H1 (cell line): ENCODE measurements at regions not wholly inside any gene's neighbourhood (a gene's known extent, or its start where the extent isn't known, plus 50 kb on each side); places are given as distances from the start of the nearest gene placed in this dataset.

Experiments used
- CTCF ChIA-PET: fragments of 300-600 bp; sonication (Branson Sonifier 250); formaldehyde crosslinking; loops from one replicate; lab custom pipeline; 2021; ENCODE audit not compliant: partially characterized antibody; lab: Charles Lee
- POLR2A ChIA-PET: fragments of 300-600 bp; sonication (Branson Sonifier 250); formaldehyde crosslinking; loops from one replicate; lab custom pipeline; 2021; ENCODE audit warnings: inconsistent platforms; ENCODE audit not compliant: partially characterized antibody; lab: Charles Lee
- DNase-seq, 2 experiments: peaks; one replicate each; pipeline versions ENCODE4 v3.0.0 to v3.0.0-alpha.2; 2010 to 2022; ENCODE audit warnings: low spot score in 2 of 2, low read depth in 1 of 2, mixed read lengths in 1 of 2
- FAIRE-seq: peaks from 2 replicates; lab custom pipeline; 2011; peaks lifted over from hg19 to GRCh38; lab: Jason Lieb, UNC
- H2AFZ ChIP-seq: 2 replicates; pipeline ENCODE4 v1.8.1; 2012; ENCODE audit warnings: low read length, inconsistent platforms
- H2AK5ac ChIP-seq: 2 replicates; pipeline ENCODE4 v1.6.1; 2013; ENCODE audit warnings: low read depth, low read length
- H2BK120ac ChIP-seq: replicated peaks from 2 replicates; pipeline ENCODE3; 2013; ENCODE audit warnings: low read depth, low read length, inconsistent platforms
- H2BK12ac ChIP-seq: 2 replicates; pipeline ENCODE4 v1.6.1; 2013; ENCODE audit warnings: low read depth, low read length
- H2BK15ac ChIP-seq: 2 replicates; pipeline ENCODE4 v1.6.1; 2013; ENCODE audit warnings: low read length
- H2BK20ac ChIP-seq: 2 replicates; pipeline ENCODE4 v1.6.1; 2013; ENCODE audit warnings: low read length
- H2BK5ac ChIP-seq: 2 replicates; pipeline ENCODE4 v1.6.1; 2013; ENCODE audit warnings: low read depth, low read length
- H3K14ac ChIP-seq: 2 replicates; pipeline ENCODE4 v1.6.1; 2013; ENCODE audit warnings: inconsistent platforms; ENCODE audit not compliant: insufficient read length
- H3K18ac ChIP-seq: 2 replicates; pipeline ENCODE4 v1.6.1; 2013; ENCODE audit warnings: low read length; ENCODE audit errors: extremely low read depth
- H3K23ac ChIP-seq: 2 replicates; pipeline ENCODE4 v1.6.1; 2013; ENCODE audit warnings: inconsistent platforms; ENCODE audit not compliant: insufficient read length
- H3K23me2 ChIP-seq: 2 replicates; pipeline ENCODE4 v1.6.1; 2013; ENCODE audit warnings: low read depth, low read length
- H3K27ac ChIP-seq: 2 replicates; pipeline ENCODE4 v1.6.1; 2011; ENCODE audit warnings: low read depth, low read length, inconsistent platforms
- H3K27me3 ChIP-seq, 4 experiments: replicated peaks in 1 of 4; 1 replicate in 1 of 4; 2 replicates in 3 of 4; pipeline versions ENCODE4 v1.6.1 to v1.8.1; 2011 to 2013; ENCODE audit warnings: low read length in 3 of 4, mild to moderate bottlenecking in 3 of 4, inconsistent platforms in 2 of 4, mixed read lengths in 2 of 4, moderate library complexity in 1 of 4; ENCODE audit not compliant: control insufficient read depth in 3 of 4, insufficient read depth in 3 of 4; ENCODE audit errors: extremely low read depth in 1 of 4
- H3K36me3 ChIP-seq, 4 experiments: 2 replicates each; pipeline versions ENCODE4 v1.6.1 to v1.8.1; 2011 to 2013; ENCODE audit warnings: mild to moderate bottlenecking in 4 of 4, low read length in 3 of 4, moderate library complexity in 2 of 4, control low read depth in 1 of 4, inconsistent platforms in 1 of 4; ENCODE audit not compliant: insufficient read depth in 4 of 4, control insufficient read depth in 2 of 4
- H3K4ac ChIP-seq: replicated peaks from 2 replicates; pipeline ENCODE3; 2013; ENCODE audit warnings: low read length, low read depth, mixed read lengths, inconsistent platforms; ENCODE audit not compliant: insufficient read length
- H3K4me1 ChIP-seq, 4 experiments: replicated peaks in 1 of 4; 1 replicate in 1 of 4; 2 replicates in 3 of 4; pipeline versions ENCODE4 v1.6.1 to v1.8.1; 2011 to 2013; ENCODE audit warnings: low read length in 3 of 4, inconsistent platforms in 2 of 4, mixed read lengths in 1 of 4; ENCODE audit not compliant: insufficient read depth in 4 of 4, control insufficient read depth in 3 of 4
- H3K4me2 ChIP-seq, 2 experiments: 2 replicates each; pipeline versions ENCODE4 v1.6.1 to v1.8.1; 2011 to 2013; ENCODE audit warnings: low read depth in 2 of 2, low read length in 2 of 2, control low read depth in 1 of 2, inconsistent platforms in 1 of 2, mild to moderate bottlenecking in 1 of 2; ENCODE audit not compliant: insufficient read depth in 1 of 2
- H3K4me3 ChIP-seq, 4 experiments: fragments of 200-600, 300-600 bp in 1 of 4; sonication (generic), shearing (Covaris generic), sonication (Bioruptor Twin) in 1 of 4; 2 replicates each; pipeline versions ENCODE4 v1.5.1 to v1.8.1; 2011 to 2016; ENCODE audit warnings: low read length in 4 of 4, low read depth in 3 of 4, control low read depth in 2 of 4, inconsistent platforms in 2 of 4, mild to moderate bottlenecking in 2 of 4, mixed read lengths in 1 of 4, moderate library complexity in 1 of 4; ENCODE audit not compliant: insufficient read depth in 2 of 4; ENCODE audit errors: extremely low read depth in 1 of 4
- H3K56ac ChIP-seq: replicated peaks from 2 replicates; pipeline ENCODE3; 2013; ENCODE audit warnings: low read depth, mild to moderate bottlenecking, mixed read lengths, low read length, inconsistent platforms; ENCODE audit not compliant: insufficient read length
- H3K79me1 ChIP-seq: 2 replicates; pipeline ENCODE4 v1.6.1; 2013; ENCODE audit warnings: low read depth, low read length, control low read depth
- H3K79me2 ChIP-seq, 2 experiments: 2 replicates each; pipeline versions ENCODE4 v1.6.1 to v1.8.1; 2012 to 2013; ENCODE audit warnings: low read length in 2 of 2, mild to moderate bottlenecking in 2 of 2, inconsistent platforms in 1 of 2; ENCODE audit not compliant: insufficient read depth in 2 of 2, control insufficient read depth in 1 of 2
- H3K9ac ChIP-seq, 4 experiments: replicated peaks in 1 of 4; 1 replicate in 1 of 4; 2 replicates in 3 of 4; pipeline versions ENCODE4 v1.6.1 to v1.8.1; 2011 to 2013; ENCODE audit warnings: low read depth in 3 of 4, low read length in 3 of 4, control low read depth in 2 of 4, mild to moderate bottlenecking in 2 of 4, moderate library complexity in 2 of 4, inconsistent platforms in 1 of 4; ENCODE audit errors: extremely low read depth in 1 of 4
- H3K9me3 ChIP-seq, 2 experiments: 2 replicates each; pipeline versions ENCODE4 v1.6.1 to v1.8.1; 2012 to 2013; ENCODE audit warnings: mild to moderate bottlenecking in 2 of 2, moderate library complexity in 2 of 2, control low read depth in 1 of 2, inconsistent platforms in 1 of 2, low read depth in 1 of 2, low read length in 1 of 2, mixed read lengths in 1 of 2; ENCODE audit not compliant: insufficient read depth in 2 of 2
- H4K20me1 ChIP-seq, 2 experiments: replicated peaks in 1 of 2; 2 replicates each; pipeline versions ENCODE3 to v1.8.1; 2011 to 2013; ENCODE audit warnings: inconsistent platforms in 2 of 2, low read length in 2 of 2, mild to moderate bottlenecking in 1 of 2; ENCODE audit not compliant: insufficient read depth in 2 of 2, control insufficient read depth in 1 of 2
- H4K5ac ChIP-seq: 2 replicates; pipeline ENCODE4 v1.6.1; 2013; ENCODE audit warnings: low read length, low read depth, mixed read lengths, inconsistent platforms; ENCODE audit not compliant: insufficient read length
- H4K8ac ChIP-seq: 2 replicates; pipeline ENCODE4 v1.8.0; 2013; ENCODE audit warnings: mild to moderate bottlenecking, moderate library complexity, low read length, inconsistent platforms; ENCODE audit not compliant: insufficient read depth; ENCODE audit errors: extremely low read depth
- H4K91ac ChIP-seq: replicated peaks from 2 replicates; pipeline ENCODE3; 2013; ENCODE audit warnings: low read length, mixed read lengths, inconsistent platforms; ENCODE audit not compliant: insufficient read length
- CBX5 ChIP-seq: fragments of 300-800, 300-1000 bp; sonication (generic); IDR thresholded peaks from 2 replicates; pipeline ENCODE4 v1.7.1; 2016; ENCODE audit warnings: antibody characterized with exemption, low read length, low read depth
- CREB1 ChIP-seq: IDR thresholded peaks from 2 replicates; pipeline ENCODE4 v1.6.1; 2012; ENCODE audit warnings: inconsistent platforms
- HDAC2 ChIP-seq, 2 experiments: fragments of 300-600 bp in 1 of 2; sonication (generic) in 1 of 2; IDR thresholded peaks; 2 replicates each; pipeline ENCODE4 v1.6.1; 2011 to 2012; ENCODE audit warnings: low read depth in 2 of 2, low read length in 2 of 2, mild to moderate bottlenecking in 2 of 2, moderate library complexity in 2 of 2, borderline replicate concordance in 1 of 2, inconsistent platforms in 1 of 2
- KDM4A ChIP-seq: IDR thresholded peaks from one replicate; pipeline ENCODE4 v1.7.1; 2012; ENCODE audit warnings: low read depth, mild to moderate bottlenecking, moderate library complexity, low read length, inconsistent platforms; ENCODE audit not compliant: severe bottlenecking
- NRF1 ChIP-seq: IDR thresholded peaks from 2 replicates; pipeline ENCODE4 v1.6.1; 2011; ENCODE audit warnings: mild to moderate bottlenecking, low read depth, low read length, improper control_type of control experiment
- RAD21 ChIP-seq, 2 experiments: IDR thresholded peaks in 1 of 2; conservative IDR thresholded peaks in 1 of 2; 2 replicates each; pipeline ENCODE4 v1.6.1; 2011; ENCODE audit warnings: low read depth in 2 of 2, low read length in 2 of 2, improper control_type of control experiment in 1 of 2, inconsistent platforms in 1 of 2, mild to moderate bottlenecking in 1 of 2, moderate library complexity in 1 of 2
- RFX5 ChIP-seq: IDR thresholded peaks from 2 replicates; pipeline ENCODE4 v1.6.1; 2011; ENCODE audit warnings: low read depth, low read length, improper control_type of control experiment, borderline replicate concordance
- TCF12 ChIP-seq: IDR thresholded peaks from 2 replicates; pipeline ENCODE4 v1.6.1; 2011; ENCODE audit warnings: low read depth, mild to moderate bottlenecking, low read length
- WGBS, 2 experiments: shearing (Covaris generic) in 1 of 2; methylation state at CpG; one replicate each; pipeline versions ENCODE4 v1.1.6 to v1.1.7; 2013 to 2015; ENCODE audit warnings: low lambda C conversion rate in 2 of 2, mixed read lengths in 2 of 2, inconsistent platforms in 1 of 2, low coverage in 1 of 2, missing lambda C conversion rate in 1 of 2; ENCODE audit not compliant: insufficient replicate concordance in 2 of 2, insufficient coverage in 1 of 2, insufficient read length in 1 of 2; ENCODE audit errors: extremely low coverage in 1 of 2, missing lambda C conversion rate in 1 of 2; 5-methylcytosine and 5-hydroxymethylcytosine counted together

GRCh38 chr16:59116744-59117143, 382.6 kb upstream of the GOT2 start:
- H3K4me2 ChIP-seq: no peak overlapping the region
- H3K79me2 ChIP-seq: no peaks in the 10 kb centered on the region
- no peak overlapping the region for H4K5ac ChIP-seq
- TF ChIP-seq CBX5: no peak
- TF ChIP-seq NRF1: no peak
- TF ChIP-seq RFX5: no peak
- no peak for TF ChIP-seq TCF12
- no peak for TF ChIP-seq CREB1
- no peak for TF ChIP-seq KDM4A
- no peak for TF ChIP-seq RAD21 (IDR thresholded peaks at IDR 0.05 in 1 of 2, conservative IDR thresholded peaks at IDR 0.05 in 1 of 2; ENCODE audit: low read depth in 2 of 2, low read length in 2 of 2)
- TF ChIP-seq HDAC2 (IDR thresholded peaks at IDR 0.05; ENCODE audit: borderline replicate concordance in 1 of 2, low read depth in 2 of 2, low read length in 2 of 2): no peak
- TF ChIP-seq, all 59 proteins: peak for 0
- H3K9ac ChIP-seq: no peak overlapping the region
- 0 out of 2 replicates have a peak overlapping the region, but pooled peaks have one; percentile 40 for H2BK15ac ChIP-seq
- H3K56ac ChIP-seq: no peak overlapping the region
- FAIRE-seq: no peak
- H3K23me2 ChIP-seq: no peaks in the 10 kb centered on the region
- no peak overlapping the region for H3K23ac ChIP-seq
- ChIA-PET POLR2A (no interaction called here), CTCF (no interaction called here)
- no peak overlapping the region for H4K8ac ChIP-seq
- no peak overlapping the region for H2BK5ac ChIP-seq
- no peaks in the 10 kb centered on the region for H3K36me3 ChIP-seq
- H2AFZ ChIP-seq: no peak overlapping the region
- H2AK5ac ChIP-seq: no peak overlapping the region
- no peak overlapping the region for H2BK20ac ChIP-seq
- H3K14ac ChIP-seq: no peak overlapping the region
- no peak for DNase-seq
- peaks cover 0 to 1% (median 0%) of the 10 kb centered on the region in 4 experiments; a peak in 1 of 7 replicates for H3K27me3 ChIP-seq
- H4K20me1 ChIP-seq: no peaks in the 10 kb centered on the region
- no peak overlapping the region for H2BK12ac ChIP-seq
- no peak overlapping the region for H3K4me3 ChIP-seq
- H3K4ac ChIP-seq: no peak overlapping the region
- 63% methylated on average over 2 of the region's 2 CpGs; no CpG with 5 or more reads in 1 of the 2 experiments for WGBS, 2 experiments
- peaks cover 0 to 5% (median 0%) of the 10 kb centered on the region in 4 experiments; a peak in 1 of 7 replicates for H3K4me1 ChIP-seq
- no peak overlapping the region for H4K91ac ChIP-seq
- no peak overlapping the region for H2BK120ac ChIP-seq
- H3K79me1 ChIP-seq: no peaks in the 10 kb centered on the region
- no peaks in the 10 kb centered on the region; a peak in 1 of 4 replicates for H3K9me3 ChIP-seq
- H3K27ac ChIP-seq: no peak overlapping the region
- no peak overlapping the region for H3K18ac ChIP-seq
